Bronchial epithelial cell (primary cell): ENCODE measurements at regions not wholly inside any gene's neighbourhood (a gene's known extent, or its start where the extent isn't known, plus 50 kb on each side); places are given as distances from the start of the nearest gene placed in this dataset.
"Not testable (repeated sequence)": the region's sequence is repeated elsewhere in the genome, so short reads cannot be mapped to it uniquely, and the experiment has no call there.

Experiments
- DNase-seq: peaks from one replicate; pipeline ENCODE4 v3.0.0-alpha.2; 2010; ENCODE audit warnings: low read depth
- FAIRE-seq: peaks from 2 replicates; lab custom pipeline; 2011; peaks lifted over from hg19 to GRCh38; lab: Jason Lieb, UNC
- H3K27me3 ChIP-seq: 2 replicates; pipeline ENCODE4 v1.5.1; 2011; ENCODE audit warnings: low read length; ENCODE audit not compliant: control insufficient read depth, insufficient read depth
- H3K36me3 ChIP-seq: 2 replicates; pipeline ENCODE4 v1.5.1; 2011; ENCODE audit warnings: low read length; ENCODE audit not compliant: control insufficient read depth, insufficient read depth
- H3K4me3 ChIP-seq: 2 replicates; pipeline ENCODE4 v1.5.1; 2011; ENCODE audit warnings: mild to moderate bottlenecking, low read depth, low read length, control low read depth
- CTCF ChIP-seq: IDR thresholded peaks from 2 replicates; pipeline ENCODE4 v1.5.1; 2011; ENCODE audit warnings: mild to moderate bottlenecking, moderate library complexity, low read length, control low read depth, inconsistent platforms; ENCODE audit not compliant: insufficient read depth, severe bottlenecking

- FAIRE-seq (peak; percentile 86), DNase-seq (no peak)
- TF ChIP-seq CTCF = no peak
- no peak overlapping the region for H3K4me3 ChIP-seq
- H3K36me3 ChIP-seq = no peaks in the 10 kb centered on the region
- H3K27me3 ChIP-seq = peaks cover 4% of the 10 kb centered on the region
These were observed 72.7 kb upstream of the RTL6 start for GRCh38 chr22:44570476-44571445.

DNA sequence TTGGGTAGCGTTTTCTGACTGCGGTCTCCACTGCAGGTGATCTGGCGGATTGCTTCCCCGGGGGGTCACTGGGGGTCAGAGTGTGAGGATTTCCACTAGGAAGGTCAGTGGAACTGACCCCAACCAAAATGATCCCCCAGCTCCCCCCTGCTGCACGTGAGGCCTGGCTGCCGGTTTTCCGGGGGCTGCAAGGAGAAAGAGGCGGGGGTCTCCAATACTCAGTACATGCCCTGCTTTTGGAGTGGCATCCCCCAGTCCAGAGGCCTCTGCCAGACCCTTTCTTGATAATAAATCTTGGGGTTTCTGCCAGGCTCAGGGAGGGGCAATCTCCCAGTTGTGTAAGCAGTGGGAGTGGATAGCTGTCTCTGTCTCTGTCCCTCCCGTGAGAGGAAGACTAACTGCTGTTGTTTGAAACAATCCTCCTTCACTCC lies 71.5 kb upstream of the RTL6 start:
- Histone ChIP-seq H3K36me3 (no peaks in the 10 kb centered on the region), H3K27me3 (peaks cover 2% of the 10 kb centered on the region), H3K4me3 (no peak overlapping the region)
- no peak for FAIRE-seq
- no peak for TF ChIP-seq CTCF
- DNase-seq = no peak

DNA sequence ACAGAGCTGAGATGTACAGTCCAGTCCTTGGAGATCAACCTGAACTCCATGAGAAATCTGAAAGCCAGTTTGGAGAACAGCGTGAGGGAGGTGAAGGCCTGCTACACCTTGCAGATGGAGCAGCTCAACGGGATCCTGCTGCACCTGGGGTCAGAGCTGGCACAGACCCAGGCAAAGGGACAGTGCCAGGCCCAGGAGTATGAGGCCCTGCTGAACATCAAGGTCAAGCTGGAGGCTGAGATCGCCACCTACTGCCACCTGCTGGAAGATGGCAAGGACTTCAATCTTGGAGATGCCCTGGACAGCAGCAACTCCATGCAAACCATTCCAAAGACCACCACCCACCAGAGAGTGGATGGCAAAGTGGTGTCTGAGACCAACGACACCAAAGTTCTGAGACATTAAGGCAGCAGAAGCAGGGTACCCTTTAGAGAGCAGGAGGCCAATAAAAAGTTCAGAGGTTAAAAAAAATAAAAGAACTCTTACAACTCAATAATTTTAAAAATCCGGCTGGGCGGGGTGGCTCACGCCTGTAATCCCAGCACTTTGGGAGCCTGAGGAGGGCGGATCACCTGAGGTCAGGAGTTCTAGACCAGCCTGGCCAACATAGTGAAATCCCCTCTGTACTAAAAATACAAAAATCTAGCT lies 69.9 kb upstream of the RTL6 start:
- no peak for FAIRE-seq
- Histone ChIP-seq H3K27me3 (peaks cover 2% of the 10 kb centered on the region), H3K36me3 (no peaks in the 10 kb centered on the region), H3K4me3 (no peak overlapping the region)
- DNase-seq = peak; percentile 34
- peak; percentile 68 for TF ChIP-seq CTCF

DNA sequence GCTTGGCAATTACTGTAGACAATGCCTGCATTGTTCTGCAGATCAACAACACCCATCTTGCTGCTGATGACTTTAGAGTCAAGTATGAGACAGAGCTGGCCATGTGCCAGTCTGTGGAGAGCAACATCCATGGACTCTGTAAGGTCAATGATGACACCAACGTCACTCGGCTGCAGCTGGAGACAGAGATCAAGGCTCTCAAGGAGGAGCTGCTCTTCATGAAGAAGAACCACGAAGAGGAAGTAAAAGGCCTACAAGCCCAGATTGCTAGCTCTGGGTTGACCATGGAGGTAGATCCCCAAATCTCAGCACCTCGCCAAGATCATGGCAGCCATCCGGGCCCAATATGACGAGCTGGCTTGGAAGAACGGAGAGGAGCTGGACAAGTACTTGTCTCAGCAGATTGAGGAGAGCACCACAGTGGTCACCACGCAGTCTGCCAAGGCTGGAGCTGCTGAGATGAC lies 69.4 kb upstream of the RTL6 start:
- not testable (repeated sequence) for H3K4me3 ChIP-seq, DNase-seq, H3K27me3 ChIP-seq, H3K36me3 ChIP-seq
- peak; percentile 68 for FAIRE-seq

- H3K36me3 ChIP-seq = no peaks in the 10 kb centered on the region
- H3K27me3 ChIP-seq = peaks cover 2% of the 10 kb centered on the region
- no peak overlapping the region for H3K4me3 ChIP-seq
- no peak for TF ChIP-seq CTCF
- DNase-seq (no peak), FAIRE-seq (no peak)
These were observed 68.9 kb upstream of the RTL6 start for GRCh38 chr22:44566911-44567310.

- not testable (repeated sequence) for DNase-seq, H3K27me3 ChIP-seq, H3K4me3 ChIP-seq, H3K36me3 ChIP-seq, FAIRE-seq
These were observed 64.6 kb upstream of the RTL6 start for GRCh38 chr22:44562651-44563050.
